PC-9 (cell line): ENCODE measurements at regions not wholly inside any gene's neighbourhood (a gene's known extent, or its start where the extent isn't known, plus 50 kb on each side); places are given as distances from the start of the nearest gene placed in this dataset.

Experiments
- BruUV-seq: library from RNA; stranded (reverse); fragments of 400-500 nt; replicated peaks from 2 replicates; lab custom pipeline; 2021; lab: Mats Ljungman, UMichigan
- CTCF ChIA-PET: fragments of 300-600 bp; sonication (Branson Sonifier 250); formaldehyde crosslinking; loops from one replicate; lab custom pipeline; 2022; ENCODE audit warnings: antibody characterized with exemption; lab: Charles Lee
- POLR2A ChIA-PET: fragments of 300-600 bp; sonication (Branson Sonifier 250); formaldehyde crosslinking; loops from one replicate; lab custom pipeline; 2022; ENCODE audit warnings: antibody characterized with exemption; ENCODE audit not compliant: unreplicated experiment; lab: Charles Lee
- DNase-seq, 2 experiments: peaks; one replicate each; pipeline versions ENCODE4 v3.0.0 to v3.0.0-alpha.2; 2015 to 2022; ENCODE audit warnings: mixed read lengths in 1 of 2
- H2AFZ ChIP-seq: fragments of 200-600 bp; sonication (generic); 2 replicates; pipeline ENCODE4 v1.8.1; 2017; ENCODE audit warnings: antibody characterized with exemption
- H3F3A ChIP-seq: fragments of 200-600 bp; sonication (generic); 2 replicates; pipeline ENCODE4 v1.8.1; 2017; ENCODE audit warnings: antibody characterized with exemption, mild to moderate bottlenecking, low read depth; ENCODE audit not compliant: insufficient read depth
- H3K27ac ChIP-seq: fragments of 200-600 bp; sonication (generic); 2 replicates; pipeline ENCODE4 v1.6.1; 2016; ENCODE audit warnings: mixed run types
- H3K27me3 ChIP-seq: fragments of 200-600 bp; sonication (generic); 2 replicates; pipeline ENCODE4 v1.6.1; 2016; ENCODE audit warnings: low read depth, mixed run types; ENCODE audit not compliant: insufficient read depth
- H3K36me3 ChIP-seq: fragments of 200-600 bp; sonication (generic); 2 replicates; pipeline ENCODE4 v1.6.1; 2016; ENCODE audit warnings: low read depth, mixed run types
- H3K4me1 ChIP-seq: fragments of 200-600 bp; sonication (generic); replicated peaks from 2 replicates; pipeline ENCODE4 v1.6.1; 2016; ENCODE audit warnings: mixed run types; ENCODE audit not compliant: insufficient read depth
- H3K4me2 ChIP-seq: fragments of 200-600 bp; sonication (generic); 2 replicates; pipeline ENCODE4 v1.6.1; 2017; ENCODE audit warnings: mixed run types
- H3K4me3 ChIP-seq: fragments of 200-600 bp; sonication (generic); 2 replicates; pipeline ENCODE4 v1.6.1; 2016; ENCODE audit warnings: mixed run types
- H3K79me2 ChIP-seq: fragments of 200-600 bp; sonication (generic); 2 replicates; pipeline ENCODE4 v1.6.1; 2017; ENCODE audit warnings: low read depth, mixed run types
- H3K9me2 ChIP-seq: fragments of 200-600 bp; sonication (generic); 2 replicates; pipeline ENCODE4 v1.8.1; 2017; ENCODE audit warnings: mild to moderate bottlenecking; ENCODE audit not compliant: insufficient read depth
- H3K9me3 ChIP-seq: fragments of 200-600 bp; sonication (generic); 2 replicates; pipeline ENCODE4 v1.8.1; 2016; ENCODE audit warnings: low read depth; ENCODE audit not compliant: insufficient read depth
- H4K20me1 ChIP-seq: fragments of 200-600 bp; sonication (generic); 2 replicates; pipeline ENCODE4 v1.8.1; 2017; ENCODE audit not compliant: insufficient read depth
- CTCF ChIP-seq: fragments of 200-600 bp; sonication (generic); conservative IDR thresholded peaks from 2 replicates; pipeline ENCODE4 v1.6.1; 2017; ENCODE audit warnings: mixed run types, antibody characterized with exemption, mild to moderate bottlenecking, moderate library complexity
- EZH2 ChIP-seq: fragments of 200-600 bp; sonication (generic); IDR thresholded peaks from 2 replicates; pipeline ENCODE4 v1.8.0; 2017; ENCODE audit warnings: antibody characterized with exemption, low read depth
- intact Hi-C: fragments of 100-400 bp; cut with micrococcal nuclease; formaldehyde crosslinking; loops from one replicate; pipeline ENCODE4 v1.10.0; 2022; ENCODE audit not compliant: unreplicated experiment

DNA sequence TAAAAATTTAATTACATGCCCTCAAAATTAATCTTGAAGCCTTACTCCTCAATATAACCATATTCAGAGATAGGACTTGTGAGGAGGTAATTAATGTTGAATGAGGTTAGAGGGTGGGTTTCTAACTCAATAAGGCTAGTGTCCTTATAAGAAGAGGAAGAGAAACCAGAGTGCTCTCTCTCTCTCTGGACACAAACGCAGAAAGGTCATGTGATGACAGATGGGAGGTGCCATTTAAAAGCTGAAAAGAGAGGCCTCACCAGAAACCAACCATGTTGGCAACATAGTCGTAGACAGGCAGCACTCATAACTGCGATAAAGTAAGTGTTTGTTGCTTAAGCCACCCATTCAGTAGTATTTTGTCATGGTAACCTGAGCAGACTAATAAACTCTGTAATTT lies 378.5 kb upstream of the LMO3 start:
- Histone ChIP-seq H3K4me2 (no peak overlapping the region), H3F3A (no peaks in the 10 kb centered on the region), H3K4me3 (no peak overlapping the region), H3K36me3 (no peaks in the 10 kb centered on the region), H3K27ac (no peak overlapping the region), H3K79me2 (no peaks in the 10 kb centered on the region), H3K9me2 (no peaks in the 10 kb centered on the region), H2AFZ (no peak overlapping the region), H3K9me3 (no peaks in the 10 kb centered on the region), H3K4me1 (no peaks in the 10 kb centered on the region), H4K20me1 (no peaks in the 10 kb centered on the region), H3K27me3 (no peaks in the 10 kb centered on the region)
- no peak for DNase-seq
- no TSS peak for BruUV-seq
- ChIA-PET CTCF (no interaction called here), POLR2A (no interaction called here)
- intact Hi-C loops, result no loop called here
- TF ChIP-seq EZH2, result no peak
- no peak for TF ChIP-seq CTCF

DNA sequence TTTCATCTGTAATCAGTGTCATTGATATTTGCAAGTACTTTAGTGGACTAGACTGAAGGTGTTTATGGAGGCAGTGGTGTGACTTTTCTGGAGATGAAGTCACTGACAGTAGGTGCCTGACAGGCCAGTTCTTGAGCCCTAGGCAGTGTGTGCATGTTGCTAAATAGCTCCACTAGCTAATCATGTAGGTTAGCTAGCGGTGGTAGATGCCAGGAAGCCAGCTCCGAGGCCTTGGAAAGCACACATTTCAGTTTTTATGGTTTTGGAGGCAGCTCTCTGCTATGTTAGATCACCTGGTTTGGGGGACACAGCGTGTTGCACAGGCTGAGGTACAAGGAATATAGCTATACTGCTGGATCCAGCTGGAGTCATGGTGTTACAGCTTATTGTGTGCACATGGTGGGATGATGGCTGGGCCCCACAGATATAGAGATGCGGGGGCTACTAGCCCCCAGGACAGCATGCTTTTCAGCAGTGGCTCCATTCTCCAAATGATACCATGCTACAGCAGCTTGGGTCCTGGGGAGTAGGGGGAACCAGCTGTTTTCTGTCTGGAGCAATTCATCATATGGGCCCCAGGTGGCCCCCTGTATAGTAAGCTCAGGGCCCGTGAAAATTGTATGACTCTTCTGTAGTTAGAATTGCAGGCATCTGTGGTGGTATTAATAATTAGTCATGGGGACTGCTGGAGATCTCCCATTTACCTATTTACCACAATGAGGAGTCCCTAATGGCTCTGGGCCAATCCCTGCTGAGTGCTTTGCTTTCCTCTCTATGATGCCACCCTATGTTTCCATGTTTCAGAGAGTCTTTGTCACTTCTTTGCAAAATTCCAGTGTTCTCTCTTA lies 367.2 kb upstream of the LMO3 start:
- TF ChIP-seq EZH2 (no peak), CTCF (no peak)
- no peak overlapping the region for H3K4me2 ChIP-seq
- no peaks in the 10 kb centered on the region for H3K9me2 ChIP-seq
- ChIA-PET POLR2A (no interaction called here), CTCF (no interaction called here)
- H4K20me1 ChIP-seq, result no peaks in the 10 kb centered on the region
- H3K27me3 ChIP-seq, result no peaks in the 10 kb centered on the region
- H3K36me3 ChIP-seq, result no peaks in the 10 kb centered on the region
- BruUV-seq, result no TSS peak
- no peak overlapping the region for H3K27ac ChIP-seq
- no peaks in the 10 kb centered on the region for H3K79me2 ChIP-seq
- H3F3A ChIP-seq, result no peaks in the 10 kb centered on the region
- H2AFZ ChIP-seq, result no peak overlapping the region
- DNase-seq, result no peak
- intact Hi-C loops, result no loop called here
- no peak overlapping the region for H3K4me3 ChIP-seq
- no peaks in the 10 kb centered on the region for H3K4me1 ChIP-seq
- no peaks in the 10 kb centered on the region for H3K9me3 ChIP-seq

GRCh38 chr12:16962889-16963288 lies 356.9 kb upstream of the LMO3 start:
- ChIA-PET POLR2A (no interaction called here), CTCF (no interaction called here)
- no peaks in the 10 kb centered on the region for H3K36me3 ChIP-seq
- H3K4me1 ChIP-seq, result no peaks in the 10 kb centered on the region
- BruUV-seq, result no TSS peak
- H3F3A ChIP-seq, result no peaks in the 10 kb centered on the region; the same call in 1 of the 2 replicates
- no peak overlapping the region for H2AFZ ChIP-seq
- H3K9me2 ChIP-seq, result no peaks in the 10 kb centered on the region
- no peak overlapping the region for H3K27ac ChIP-seq
- TF ChIP-seq CTCF (no peak), EZH2 (no peak)
- H3K4me2 ChIP-seq, result no peak overlapping the region
- intact Hi-C loops, result no loop called here
- no peaks in the 10 kb centered on the region for H4K20me1 ChIP-seq
- no peaks in the 10 kb centered on the region for H3K27me3 ChIP-seq
- H3K9me3 ChIP-seq, result no peaks in the 10 kb centered on the region
- no peak for DNase-seq
- H3K79me2 ChIP-seq, result no peaks in the 10 kb centered on the region
- no peak overlapping the region for H3K4me3 ChIP-seq
